ENCODE measurements at regions not wholly inside any gene's neighbourhood (a gene's known extent, or its start where the extent isn't known, plus 50 kb on each side); places are given as distances from the start of the nearest gene placed in this dataset.
A peak's percentile ranks its signal among the peaks of the same experiment; 100 is the strongest.

GRCh38 chr18:72692086-72692485 lies 147.9 kb upstream of the CBLN2 start:
- DNase-seq, result no peak

- DNase-seq, result no peak
Measured at GRCh38 chr18:72687736-72688135, 143.6 kb upstream of the CBLN2 start.

- DNase-seq, result no peak
Measured at GRCh38 chr18:72675394-72675793, 131.3 kb upstream of the CBLN2 start.

GRCh38 chr18:72674710-72675109 lies 130.6 kb upstream of the CBLN2 start:
- no peak for DNase-seq

- no peak for DNase-seq
Measured at GRCh38 chr18:72673242-72673641, 129.1 kb upstream of the CBLN2 start.

- DNase-seq, result peak; percentile 75 to 78
Measured at GRCh38 chr18:72672364-72673184, 128.4 kb upstream of the CBLN2 start.

- DNase-seq, result no peak
Measured at GRCh38 chr18:72667932-72668331, 123.8 kb upstream of the CBLN2 start.

GRCh38 chr18:72652990-72653593 lies 109.0 kb upstream of the CBLN2 start:
- DNase-seq, result peak; percentile 20 to 27

- DNase-seq, result no peak
Measured at GRCh38 chr18:72651033-72651432, 106.9 kb upstream of the CBLN2 start.

GRCh38 chr18:72648481-72648960 lies 104.4 kb upstream of the CBLN2 start:
- DNase-seq, result no peak

GRCh38 chr18:72648079-72648478 lies 103.9 kb upstream of the CBLN2 start:
- DNase-seq, result no peak

GRCh38 chr18:72640557-72640956 lies 96.4 kb upstream of the CBLN2 start:
- no peak for DNase-seq

GRCh38 chr18:72638376-72638775 lies 94.2 kb upstream of the CBLN2 start:
- DNase-seq, result no peak

- no peak for DNase-seq
Measured at GRCh38 chr18:72637721-72638120, 93.6 kb upstream of the CBLN2 start.

- no peak for DNase-seq
Measured at GRCh38 chr18:72637299-72637698, 93.2 kb upstream of the CBLN2 start.

GRCh38 chr18:72636611-72637010 lies 92.5 kb upstream of the CBLN2 start:
- DNase-seq, result no peak

- peak in 1 of 2 experiments; percentile 11 for DNase-seq
Measured at GRCh38 chr18:72634500-72634899, 90.4 kb upstream of the CBLN2 start.

- DNase-seq, result no peak
Measured at GRCh38 chr18:72630991-72631390, 86.8 kb upstream of the CBLN2 start.

GRCh38 chr18:72623444-72623843 lies 79.3 kb upstream of the CBLN2 start:
- DNase-seq, result no peak

- no peak for DNase-seq
Measured at GRCh38 chr18:72613534-72613930, 69.4 kb upstream of the CBLN2 start.

GRCh38 chr18:72612894-72613533 lies 68.9 kb upstream of the CBLN2 start:
- peak; percentile 77 to 83 for DNase-seq

- DNase-seq, result no peak
Measured at GRCh38 chr18:72605376-72605775, 61.2 kb upstream of the CBLN2 start.

GRCh38 chr18:72601944-72602343 lies 57.8 kb upstream of the CBLN2 start:
- no peak for DNase-seq

- no peak for DNase-seq
Measured at GRCh38 chr18:72601481-72601880, 57.3 kb upstream of the CBLN2 start.

All from Kasumi-1 (cell line).